NOMO-1 treated with dmso at 0.1 percent for 144 hours (cell line): ENCODE measurements at regions not wholly inside any gene's neighbourhood (a gene's known extent, or its start where the extent isn't known, plus 50 kb on each side); places are given as distances from the start of the nearest gene placed in this dataset.

Experiments used
- DNase-seq: peaks from one replicate; lab custom pipeline; 2025; ENCODE audit not compliant: unreplicated experiment; lab: John Stamatoyannopoulos, UW

DNA sequence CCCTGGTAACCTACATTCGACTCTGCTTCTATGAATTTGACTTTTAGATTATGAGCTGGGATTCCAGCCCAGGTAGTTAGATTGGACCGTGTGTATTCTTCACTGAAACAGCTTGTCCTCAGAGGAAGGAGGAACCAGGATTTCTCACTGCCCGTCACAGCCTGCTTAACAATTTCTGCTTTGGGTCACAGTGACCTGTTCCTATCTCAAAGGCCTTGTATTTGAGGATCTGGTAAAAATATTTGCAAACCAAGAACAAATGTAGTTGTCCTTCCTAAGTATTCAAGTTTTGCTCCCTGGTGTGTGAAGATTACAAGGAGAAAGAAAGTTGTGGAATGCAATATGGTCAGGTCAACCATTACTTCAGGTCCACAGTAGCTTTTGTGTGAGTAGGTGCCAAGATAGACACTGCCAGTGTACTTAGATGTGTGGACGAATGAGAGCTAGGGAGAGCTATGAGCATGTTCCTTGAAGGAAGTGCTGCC lies 55.1 kb downstream of the KIF4B start:
- DNase-seq, result no peak

GRCh38 chr5:155069961-155070360 lies 56.4 kb downstream of the KIF4B start:
- DNase-seq, result no peak

- no peak for DNase-seq
These were observed 57.2 kb downstream of the KIF4B start for GRCh38 chr5:155070781-155071180.

DNA sequence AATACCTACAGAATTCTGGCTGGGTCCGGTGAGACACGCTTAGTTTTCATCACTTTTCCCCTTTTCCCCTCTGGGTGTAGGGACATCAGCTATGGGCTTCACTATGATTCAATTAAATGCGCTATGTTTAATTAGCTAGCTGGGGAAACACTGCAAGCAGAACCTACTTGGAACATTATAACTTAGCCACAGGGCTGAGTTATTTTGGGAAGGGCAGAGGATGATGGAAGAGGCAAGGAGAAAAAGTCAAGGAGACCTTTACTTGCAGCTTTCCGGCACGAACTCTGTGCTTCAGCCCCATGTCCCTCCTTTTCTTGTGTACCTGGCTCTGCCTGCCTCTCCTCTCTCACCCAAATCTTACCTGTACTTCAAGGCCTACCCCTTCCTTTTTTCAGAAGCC lies 62.8 kb downstream of the KIF4B start:
- no peak for DNase-seq

DNA sequence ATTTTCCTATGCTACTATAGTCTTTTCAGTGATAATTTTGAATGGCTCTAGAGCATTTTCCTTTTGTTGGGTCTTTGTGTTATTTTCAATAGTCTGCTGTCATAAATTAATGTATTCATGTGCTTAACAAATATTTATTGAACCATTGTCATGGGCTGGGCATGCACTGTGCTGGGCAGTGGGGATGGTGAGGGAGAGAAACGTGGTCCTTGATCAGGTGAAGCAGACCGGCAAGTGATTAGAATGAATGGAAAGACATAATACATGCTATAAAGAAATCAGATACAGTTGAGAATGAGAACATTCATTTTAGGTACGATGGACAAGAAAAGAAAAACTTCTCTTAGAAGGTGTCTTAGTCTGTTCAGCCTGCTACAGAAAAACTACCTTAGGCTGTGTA lies 66.1 kb downstream of the KIF4B start:
- no peak for DNase-seq

- DNase-seq, result no peak
These were observed 67.2 kb downstream of the KIF4B start for GRCh38 chr5:155080721-155081120.

DNA sequence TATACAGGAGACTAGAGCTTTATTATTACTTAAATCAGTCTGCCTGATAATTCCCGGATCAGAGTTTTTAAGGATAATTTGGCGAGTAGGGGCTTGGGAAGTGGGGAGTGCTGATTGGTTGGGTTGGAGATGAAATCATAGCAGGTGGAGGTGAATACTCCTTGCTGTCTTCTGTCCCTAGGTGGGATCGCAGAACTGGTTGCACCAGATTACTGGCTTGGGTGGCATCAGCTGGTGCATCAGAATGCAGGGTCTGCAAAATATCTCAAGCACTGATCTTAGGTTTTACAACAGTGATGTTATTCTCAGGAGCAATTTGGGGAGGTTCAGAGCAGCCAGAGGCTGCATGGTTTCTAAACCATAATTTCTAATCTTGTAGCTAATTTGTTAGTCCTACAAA lies 68.1 kb downstream of the KIF4B start:
- no peak for DNase-seq

- no peak for DNase-seq
These were observed 68.8 kb downstream of the KIF4B start for GRCh38 chr5:155082401-155082800.

DNA sequence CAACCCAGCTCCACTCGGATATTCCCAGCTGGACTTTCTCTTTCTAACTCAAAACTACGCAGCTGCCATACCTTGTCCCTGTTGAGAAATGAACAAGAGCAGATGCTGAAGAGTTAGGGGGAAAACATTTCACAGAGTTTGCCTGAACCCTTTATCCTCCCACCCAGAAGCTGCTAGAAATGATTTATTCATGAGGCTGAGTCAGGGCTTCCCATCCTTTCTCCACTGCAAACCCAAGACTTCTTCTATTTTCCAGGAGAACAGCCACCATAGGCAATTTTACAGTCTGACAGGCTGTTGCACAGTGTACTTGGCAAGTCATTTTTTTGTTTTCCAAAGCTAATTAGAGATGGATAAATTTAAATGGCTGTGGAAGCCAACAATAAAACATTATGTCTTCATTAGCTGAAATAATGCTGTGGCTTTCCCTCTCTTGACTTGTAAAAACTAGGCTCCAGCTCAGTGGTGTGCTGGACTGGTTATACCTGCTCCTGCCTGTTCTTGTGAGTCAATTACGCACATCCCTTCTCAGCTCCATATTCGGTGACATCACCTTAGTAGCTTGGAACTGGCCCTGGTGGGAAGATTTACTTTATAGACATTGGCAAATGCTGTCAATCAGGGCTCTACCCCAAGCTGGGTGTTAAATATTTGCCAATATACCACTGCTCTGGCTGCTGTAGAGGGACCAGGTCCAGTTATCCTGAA lies 71.9 kb downstream of the KIF4B start:
- no peak for DNase-seq

GRCh38 chr5:155087036-155087435 lies 73.5 kb downstream of the KIF4B start:
- DNase-seq, result no peak

DNA sequence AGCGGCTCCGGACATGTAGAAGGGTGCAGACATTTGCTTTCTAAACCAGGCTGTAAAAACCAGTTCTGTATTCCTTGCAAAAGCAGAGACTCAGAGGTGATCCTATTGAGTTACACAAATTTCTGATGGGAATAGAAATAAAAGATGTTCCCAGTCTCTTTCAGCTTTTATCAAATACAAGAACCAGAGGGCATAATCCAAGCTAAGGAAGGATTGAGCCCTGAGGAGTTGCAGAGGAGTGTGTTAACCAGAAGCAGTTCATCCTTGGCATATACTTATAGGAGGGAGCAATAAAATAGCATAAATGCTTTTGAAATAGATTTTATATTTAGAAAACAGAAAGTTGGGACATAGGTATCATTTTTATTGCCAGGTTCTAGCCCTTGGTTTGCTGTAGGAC lies 75.3 kb downstream of the KIF4B start:
- no peak for DNase-seq

GRCh38 chr5:155089643-155090042 lies 76.1 kb downstream of the KIF4B start:
- DNase-seq, result no peak

DNA sequence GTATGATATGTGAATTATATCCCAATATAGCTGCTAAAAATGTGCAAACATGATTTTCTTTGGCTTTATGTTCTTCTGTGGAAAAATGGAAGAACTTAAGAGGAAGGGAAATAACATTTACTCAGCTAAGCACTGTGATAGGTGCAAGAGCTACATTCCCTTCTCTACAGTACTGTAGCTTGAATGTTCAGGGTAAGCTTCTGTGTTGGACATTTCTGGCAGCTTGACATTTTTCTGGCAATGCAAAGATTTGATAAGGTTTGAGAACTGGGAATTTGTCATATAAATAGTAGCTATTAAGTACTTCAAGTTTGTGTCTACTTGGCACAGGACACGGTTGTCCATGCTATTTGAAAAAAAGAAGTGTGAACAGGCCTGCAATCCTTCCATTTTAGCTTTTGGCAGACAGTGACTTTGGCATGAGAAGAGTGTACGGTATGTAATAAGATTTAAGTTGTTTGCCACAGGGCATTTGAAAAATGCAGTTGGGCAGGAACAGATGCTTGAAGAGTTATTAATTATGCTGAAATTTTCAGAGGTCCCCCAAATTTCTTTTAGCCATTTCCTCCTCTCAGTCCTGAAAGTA lies 77.6 kb downstream of the KIF4B start:
- DNase-seq, result no peak

- DNase-seq, result no peak
These were observed 78.5 kb downstream of the KIF4B start for GRCh38 chr5:155091768-155092717.

- DNase-seq, result no peak
These were observed 80.9 kb downstream of the KIF4B start for GRCh38 chr5:155094455-155094854.

DNA sequence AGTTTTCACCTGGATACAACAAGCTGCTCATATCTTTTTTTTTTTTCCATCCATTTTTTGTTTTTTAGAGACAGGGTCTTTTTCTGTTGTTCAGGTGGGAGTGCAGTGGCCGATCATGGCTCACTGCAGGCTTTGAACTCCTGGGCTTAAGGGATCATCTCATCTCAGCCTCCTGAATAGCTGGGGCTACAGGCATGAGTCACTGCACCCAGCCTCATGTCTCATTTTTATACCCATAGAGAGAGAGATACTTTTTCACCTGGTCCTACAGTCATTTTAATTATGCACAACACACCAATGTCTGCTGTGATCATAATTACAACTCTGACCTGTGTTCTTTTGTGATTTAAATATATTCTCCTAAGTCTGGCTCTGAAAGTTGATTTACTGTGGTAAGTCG lies 84.4 kb downstream of the KIF4B start:
- no peak for DNase-seq

- no peak for DNase-seq
These were observed 84.9 kb downstream of the KIF4B start for GRCh38 chr5:155098433-155098832.

GRCh38 chr5:155101697-155102096 lies 88.1 kb downstream of the KIF4B start:
- no peak for DNase-seq

DNA sequence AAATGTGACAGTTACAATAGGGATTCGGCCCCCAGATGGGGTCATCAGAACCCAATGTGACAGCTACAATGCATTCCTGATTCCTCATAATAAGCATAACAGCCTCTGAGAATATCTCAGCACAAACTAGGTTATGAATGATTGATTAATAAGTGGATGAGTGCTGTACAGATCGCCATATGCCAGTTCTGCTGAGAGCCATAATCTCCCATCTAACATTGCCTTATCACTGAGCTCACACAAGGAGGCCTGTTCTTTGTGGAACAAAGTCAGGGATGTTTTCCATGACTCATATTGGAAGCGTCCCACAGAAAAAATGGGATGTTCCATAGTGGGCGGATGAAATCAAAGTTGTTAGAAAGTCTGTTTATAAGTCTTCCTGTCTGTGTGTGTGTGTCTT lies 89.6 kb downstream of the KIF4B start:
- DNase-seq, result no peak

DNA sequence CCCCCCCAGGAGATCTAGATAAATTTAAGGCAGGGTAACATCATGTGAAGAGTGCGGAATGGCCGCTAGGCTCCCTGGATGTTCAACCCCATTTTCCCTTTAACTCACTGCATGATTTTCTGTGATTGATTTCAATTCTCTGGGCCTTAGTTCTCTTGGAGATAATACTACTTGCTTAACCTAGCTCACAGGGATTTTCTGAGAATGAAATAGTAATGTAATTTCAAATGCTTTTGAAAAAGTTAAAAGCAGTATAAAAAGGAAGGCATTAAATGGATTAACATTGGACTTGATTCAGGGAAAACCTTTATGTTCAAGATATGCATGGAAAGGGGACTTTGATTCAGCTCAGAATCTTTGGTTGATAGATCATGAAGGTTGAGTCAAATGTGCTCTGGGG lies 90.9 kb downstream of the KIF4B start:
- DNase-seq, result no peak

DNA sequence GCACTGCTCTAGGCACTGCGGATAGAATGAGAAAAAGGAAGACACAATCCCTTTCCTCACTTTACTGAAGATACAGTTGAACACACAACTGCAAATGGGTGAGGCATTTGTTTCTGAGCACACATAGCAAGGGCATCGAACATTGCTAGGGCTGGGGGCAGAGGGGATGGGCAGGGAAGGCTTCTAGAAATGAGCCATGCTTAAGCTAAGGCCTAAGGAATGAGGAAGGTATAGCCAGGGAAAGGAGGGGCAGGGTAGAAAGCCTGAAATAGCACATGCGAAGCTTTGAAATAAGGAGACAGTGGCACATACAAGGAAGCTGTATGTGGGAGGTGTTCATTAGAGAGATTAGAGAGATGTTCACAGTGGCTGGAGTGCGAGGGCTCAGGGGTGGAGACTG lies 92.7 kb downstream of the KIF4B start:
- no peak for DNase-seq

DNA sequence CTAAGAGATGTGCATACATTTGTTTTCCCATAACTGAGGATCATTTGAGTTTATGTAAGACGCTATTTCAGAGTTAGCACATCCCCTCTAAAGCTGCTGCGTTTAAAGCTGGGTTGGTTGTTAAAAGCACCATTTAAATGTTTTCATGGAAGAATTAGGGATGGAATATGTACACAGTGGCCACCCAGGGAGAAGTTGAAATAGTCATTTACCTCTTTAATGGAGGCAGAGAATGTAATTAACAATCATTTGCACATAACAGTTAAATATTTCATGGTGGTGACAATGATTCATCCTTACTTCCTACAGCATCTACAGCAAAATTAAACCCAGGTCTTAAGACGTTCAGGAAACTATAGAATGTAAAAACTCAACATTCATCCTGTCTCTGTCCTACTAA lies 100.3 kb downstream of the KIF4B start:
- DNase-seq, result no peak
